HG03066 (cell line): ENCODE measurements at regions not wholly inside any gene's neighbourhood (a gene's known extent, or its start where the extent isn't known, plus 50 kb on each side); places are given as distances from the start of the nearest gene placed in this dataset.

Experiments
- ATAC-seq: cut with Tn5 transposase; IDR thresholded peaks from one replicate; pipeline ENCODE4 v1.9.1; 2021; ENCODE audit warnings: low read depth; ENCODE audit not compliant: unreplicated experiment

- ATAC-seq, result no peak
Measured at GRCh38 chr2:189267491-189267890, 87.9 kb upstream of the COL5A2 start.

GRCh38 chr2:189267925-189268579, 88.5 kb upstream of the COL5A2 start:
- ATAC-seq, result no peak

GRCh38 chr2:189268763-189269162, 89.2 kb upstream of the COL5A2 start:
- no peak for ATAC-seq

- no peak for ATAC-seq
Measured at GRCh38 chr2:189273734-189274133, 94.2 kb upstream of the COL5A2 start.

- no peak for ATAC-seq
Measured at GRCh38 chr2:189274361-189274760, 94.8 kb upstream of the COL5A2 start.

- no peak for ATAC-seq
Measured at GRCh38 chr2:189276277-189276676, 96.7 kb upstream of the COL5A2 start.

- ATAC-seq, result no peak
Measured at GRCh38 chr2:189281201-189281600, 101.6 kb upstream of the COL5A2 start.

GRCh38 chr2:189285349-189285748, 105.8 kb upstream of the COL5A2 start:
- no peak for ATAC-seq

GRCh38 chr2:189285962-189286645, 106.5 kb upstream of the COL5A2 start:
- ATAC-seq, result no peak

- no peak for ATAC-seq
Measured at GRCh38 chr2:189287363-189287762, 107.8 kb upstream of the COL5A2 start.

- peak; percentile 69 for ATAC-seq
Measured at GRCh38 chr2:189287982-189288521, 108.5 kb upstream of the COL5A2 start.

GRCh38 chr2:189291460-189291859, 111.9 kb upstream of the COL5A2 start:
- no peak for ATAC-seq

- no peak for ATAC-seq
Measured at GRCh38 chr2:189293164-189293563, 113.6 kb upstream of the COL5A2 start.

- ATAC-seq, result no peak
Measured at GRCh38 chr2:189297446-189297845, 117.9 kb upstream of the COL5A2 start.

- no peak for ATAC-seq
Measured at GRCh38 chr2:189298038-189298437, 118.5 kb upstream of the COL5A2 start.

GRCh38 chr2:189298481-189298880, 118.9 kb upstream of the COL5A2 start:
- ATAC-seq, result no peak

GRCh38 chr2:189299974-189300373, 120.4 kb upstream of the COL5A2 start:
- no peak for ATAC-seq

GRCh38 chr2:189300916-189301315, 121.4 kb upstream of the COL5A2 start:
- no peak for ATAC-seq

- ATAC-seq, result no peak
Measured at GRCh38 chr2:189302274-189302948, 122.8 kb upstream of the COL5A2 start.

GRCh38 chr2:189304360-189304759, 124.8 kb upstream of the COL5A2 start:
- ATAC-seq, result no peak

- ATAC-seq, result no peak
Measured at GRCh38 chr2:189305291-189305943, 125.9 kb upstream of the COL5A2 start.
